MM.1S (cell line): ENCODE measurements at regions not wholly inside any gene's neighbourhood (a gene's known extent, or its start where the extent isn't known, plus 50 kb on each side); places are given as distances from the start of the nearest gene placed in this dataset.
A peak's percentile ranks its signal among the peaks of the same experiment; 100 is the strongest.

Experiments
- DNase-seq: peaks from one replicate; pipeline ENCODE4 v3.0.0-alpha.2; 2015
- H2AFZ ChIP-seq: fragments of 300-600 bp; sonication (generic); 2 replicates; pipeline ENCODE4 v1.6.0; 2016; ENCODE audit warnings: antibody characterized with exemption, low read length
- H3F3A ChIP-seq: fragments of 300-600 bp; sonication (generic); 2 replicates; pipeline ENCODE4 v1.6.1; 2016; ENCODE audit warnings: mild to moderate bottlenecking, antibody characterized with exemption, low read length, moderate library complexity, mixed read lengths; ENCODE audit not compliant: insufficient read depth
- H3K27ac ChIP-seq: fragments of 300-600 bp; sonication (generic); 2 replicates; pipeline ENCODE4 v1.5.1; 2016; ENCODE audit warnings: mild to moderate bottlenecking, low read length
- H3K27me3 ChIP-seq: fragments of 300-600 bp; sonication (generic); replicated peaks from 2 replicates; pipeline ENCODE4 v1.6.0; 2016; ENCODE audit warnings: low read length; ENCODE audit not compliant: insufficient read depth
- H3K36me3 ChIP-seq: fragments of 300-600 bp; sonication (generic); replicated peaks from 2 replicates; pipeline ENCODE4 v1.6.1; 2016; ENCODE audit warnings: mild to moderate bottlenecking, low read length, mixed read lengths; ENCODE audit not compliant: insufficient read depth
- H3K4me1 ChIP-seq: fragments of 300-600 bp; sonication (generic); 2 replicates; pipeline ENCODE4 v1.6.1; 2016; ENCODE audit warnings: low read length, mixed read lengths
- H3K4me2 ChIP-seq: fragments of 300-600 bp; sonication (generic); 2 replicates; pipeline ENCODE4 v1.6.0; 2016; ENCODE audit warnings: low read depth, low read length
- H3K4me3 ChIP-seq: fragments of 300-600 bp; sonication (generic); 2 replicates; pipeline ENCODE4 v1.5.1; 2016; ENCODE audit warnings: low read length, mixed read lengths
- H3K79me2 ChIP-seq: fragments of 300-600 bp; sonication (generic); 2 replicates; pipeline ENCODE4 v1.6.1; 2016; ENCODE audit warnings: mixed run types, low read length, mixed read lengths
- H3K9ac ChIP-seq: fragments of 300-600 bp; sonication (generic); 2 replicates; pipeline ENCODE4 v1.6.1; 2016; ENCODE audit warnings: low read length, mixed read lengths
- H3K9me2 ChIP-seq: fragments of 300-600 bp; sonication (generic); replicated peaks from 2 replicates; pipeline ENCODE4 v1.6.1; 2016; ENCODE audit warnings: mild to moderate bottlenecking, low read length, mixed read lengths; ENCODE audit not compliant: insufficient read depth
- H3K9me3 ChIP-seq: fragments of 300-600 bp; sonication (generic); replicated peaks from 2 replicates; pipeline ENCODE4 v1.6.1; 2016; ENCODE audit warnings: mild to moderate bottlenecking, low read length, mixed read lengths; ENCODE audit not compliant: insufficient read depth
- H4K20me1 ChIP-seq: fragments of 300-600 bp; sonication (generic); 2 replicates; pipeline ENCODE4 v1.6.1; 2016; ENCODE audit warnings: mild to moderate bottlenecking, low read length, moderate library complexity, mixed read lengths; ENCODE audit not compliant: insufficient read depth
- CTCF ChIP-seq: fragments of 300-600 bp; sonication (generic); IDR thresholded peaks from 2 replicates; pipeline ENCODE4 v1.5.1; 2016; ENCODE audit warnings: antibody characterized with exemption, low read length, mixed read lengths
- EZH2 ChIP-seq: fragments of 300-600 bp; sonication (generic); optimal IDR thresholded peaks from 2 replicates; pipeline ENCODE3; 2017; ENCODE audit warnings: low read depth, mild to moderate bottlenecking, antibody characterized with exemption, low read length, mixed read lengths
- EZH2phosphoT487 ChIP-seq: fragments of 300-600 bp; sonication (generic); IDR thresholded peaks from 2 replicates; pipeline ENCODE4 v1.6.1; 2018; ENCODE audit warnings: antibody characterized with exemption, low read length

GRCh38 chr6:137423451-137424168, 70.6 kb downstream of the OLIG3 start:
- Histone ChIP-seq H3K9me2 (no peaks in the 10 kb centered on the region), H2AFZ (no peak overlapping the region), H3K9ac (no peak overlapping the region), H3K27ac (no peak overlapping the region), H3K4me1 (peaks cover 31% of the 10 kb centered on the region), H3K79me2 (no peaks in the 10 kb centered on the region), H3K4me3 (no peak overlapping the region), H3K4me2 (peak overlapping the region; percentile 74; the same call in 1 of the 2 replicates), H3K9me3 (no peaks in the 10 kb centered on the region), H3K27me3 (no peaks in the 10 kb centered on the region), H4K20me1 (no peaks in the 10 kb centered on the region), H3F3A (peaks cover 17% of the 10 kb centered on the region), H3K36me3 (no peaks in the 10 kb centered on the region)
- no peak for DNase-seq
- TF ChIP-seq CTCF (no peak), EZH2phosphoT487 (no peak), EZH2 (no peak)

GRCh38 chr6:137417396-137417795, 76.8 kb downstream of the OLIG3 start:
- DNase-seq: no peak
- no peak for TF ChIP-seq EZH2
- TF ChIP-seq EZH2phosphoT487: no peak
- no peak for TF ChIP-seq CTCF
- no peaks in the 10 kb centered on the region for H3K9me3 ChIP-seq
- H3F3A ChIP-seq: peaks cover 20% of the 10 kb centered on the region
- H3K9me2 ChIP-seq: no peaks in the 10 kb centered on the region
- peaks cover 26% of the 10 kb centered on the region for H3K4me1 ChIP-seq
- H3K4me2 ChIP-seq: no peak overlapping the region
- no peak overlapping the region for H2AFZ ChIP-seq
- H3K27me3 ChIP-seq: no peaks in the 10 kb centered on the region
- H3K9ac ChIP-seq: no peak overlapping the region
- H3K27ac ChIP-seq: no peak overlapping the region
- H4K20me1 ChIP-seq: no peaks in the 10 kb centered on the region
- no peak overlapping the region for H3K4me3 ChIP-seq
- H3K79me2 ChIP-seq: no peaks in the 10 kb centered on the region
- no peaks in the 10 kb centered on the region for H3K36me3 ChIP-seq

GRCh38 chr6:137416376-137417109, 77.7 kb downstream of the OLIG3 start:
- H3K9me3 ChIP-seq: no peaks in the 10 kb centered on the region
- H4K20me1 ChIP-seq: no peaks in the 10 kb centered on the region
- H3K4me2 ChIP-seq: peak overlapping the region; percentile 70
- DNase-seq: peak; percentile 61
- no peaks in the 10 kb centered on the region for H3K36me3 ChIP-seq
- no peak overlapping the region for H3K9ac ChIP-seq
- no peak overlapping the region for H3K4me3 ChIP-seq
- no peaks in the 10 kb centered on the region for H3K27me3 ChIP-seq
- TF ChIP-seq CTCF: no peak
- H3K27ac ChIP-seq: peak overlapping the region; percentile 76; the same call in 1 of the 2 replicates
- peaks cover 20% of the 10 kb centered on the region for H3F3A ChIP-seq
- H3K9me2 ChIP-seq: no peaks in the 10 kb centered on the region
- peaks cover 26% of the 10 kb centered on the region for H3K4me1 ChIP-seq
- peak overlapping the region; percentile 21; the same call in 1 of the 2 replicates for H2AFZ ChIP-seq
- no peaks in the 10 kb centered on the region for H3K79me2 ChIP-seq
